Activated T-cell treated with anti-CD3 and anti-CD28 coated beads, Interleukin-2, amount 50 U/mL, for 24 hours (primary cell): ENCODE measurements at regions not wholly inside any gene's neighbourhood (a gene's known extent, or its start where the extent isn't known, plus 50 kb on each side); places are given as distances from the start of the nearest gene placed in this dataset.
"Not testable (repeated sequence)": the region's sequence is repeated elsewhere in the genome, so short reads cannot be mapped to it uniquely, and the experiment has no call there.

Source experiments
- DNase-seq: peaks from one replicate; pipeline ENCODE4 v3.0.0-alpha.2; 2020
- H3K27ac Mint-ChIP-seq: 2 replicates; pipeline ENCODE4 v1.8.0; 2020; ENCODE audit warnings: mild to moderate bottlenecking, mixed read lengths
- H3K27me3 Mint-ChIP-seq: 2 replicates; pipeline ENCODE4 v1.8.0; 2020; ENCODE audit warnings: mixed read lengths
- H3K36me3 Mint-ChIP-seq: 2 replicates; pipeline ENCODE4 v1.8.0; 2020; ENCODE audit warnings: low read depth, mixed read lengths
- H3K4me1 Mint-ChIP-seq: 2 replicates; pipeline ENCODE4 v1.8.0; 2020; ENCODE audit warnings: low read depth, mixed read lengths
- H3K4me3 Mint-ChIP-seq: 2 replicates; pipeline ENCODE4 v1.8.0; 2020; ENCODE audit warnings: mild to moderate bottlenecking, moderate library complexity, mixed read lengths
- H3K9me3 Mint-ChIP-seq: 2 replicates; pipeline ENCODE4 v1.8.0; 2020; ENCODE audit warnings: mixed read lengths

DNA sequence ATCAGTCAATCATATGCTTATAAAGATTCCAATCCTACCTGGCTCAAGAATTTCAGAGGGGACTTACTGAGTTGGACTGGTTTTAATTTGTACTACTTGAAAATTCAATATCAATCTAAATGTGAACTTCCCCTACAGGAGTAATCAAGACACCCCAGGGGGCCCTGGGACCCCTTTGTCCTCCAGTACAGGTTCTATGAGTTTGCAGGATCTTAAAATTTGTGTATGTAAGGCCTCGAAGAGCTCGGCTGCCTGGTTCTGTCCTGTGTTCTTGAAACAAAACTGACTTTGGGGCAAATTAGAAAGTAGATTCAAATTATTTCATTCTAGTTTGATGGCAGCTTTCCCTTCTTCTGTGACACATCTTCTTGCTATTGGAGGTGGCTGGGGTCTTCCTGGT, 261.3 kb downstream of the KCNRG start:
- H3K4me3 Mint-ChIP-seq: no peak overlapping the region
- DNase-seq: no peak
- peaks cover 4% of the 10 kb centered on the region for H3K9me3 Mint-ChIP-seq
- H3K4me1 Mint-ChIP-seq: peaks cover 4% of the 10 kb centered on the region
- no peak overlapping the region for H3K27ac Mint-ChIP-seq
- peaks cover 4% of the 10 kb centered on the region for H3K27me3 Mint-ChIP-seq
- no peaks in the 10 kb centered on the region for H3K36me3 Mint-ChIP-seq

GRCh38 chr13:50277127-50277526, 261.9 kb downstream of the KCNRG start:
- Mint-ChIP-seq H3K4me3 (no peak overlapping the region), H3K9me3 (peaks cover 4% of the 10 kb centered on the region), H3K4me1 (peaks cover 4% of the 10 kb centered on the region), H3K27ac (no peak overlapping the region), H3K27me3 (no peaks in the 10 kb centered on the region), H3K36me3 (no peaks in the 10 kb centered on the region)
- no peak for DNase-seq

GRCh38 chr13:50277906-50278305, 262.7 kb downstream of the KCNRG start:
- no peaks in the 10 kb centered on the region for H3K27me3 Mint-ChIP-seq
- no peak overlapping the region for H3K4me3 Mint-ChIP-seq
- no peak for DNase-seq
- H3K9me3 Mint-ChIP-seq: peaks cover 4% of the 10 kb centered on the region
- H3K36me3 Mint-ChIP-seq: no peaks in the 10 kb centered on the region
- peaks cover 4% of the 10 kb centered on the region for H3K4me1 Mint-ChIP-seq
- no peak overlapping the region for H3K27ac Mint-ChIP-seq

- Mint-ChIP-seq H3K36me3 (no peaks in the 10 kb centered on the region), H3K4me3 (no peak overlapping the region), H3K9me3 (peaks cover 4% of the 10 kb centered on the region), H3K27ac (no peak overlapping the region), H3K4me1 (peaks cover 10% of the 10 kb centered on the region), H3K27me3 (no peaks in the 10 kb centered on the region)
- no peak for DNase-seq
These were observed 265.2 kb downstream of the KCNRG start for GRCh38 chr13:50280441-50280937.

- Mint-ChIP-seq H3K9me3 (peaks cover 4% of the 10 kb centered on the region), H3K27me3 (no peaks in the 10 kb centered on the region), H3K4me1 (peaks cover 8% of the 10 kb centered on the region), H3K4me3 (no peak overlapping the region), H3K27ac (no peak overlapping the region), H3K36me3 (no peaks in the 10 kb centered on the region)
- no peak for DNase-seq
These were observed 266.8 kb downstream of the KCNRG start for GRCh38 chr13:50282016-50282415.

DNA sequence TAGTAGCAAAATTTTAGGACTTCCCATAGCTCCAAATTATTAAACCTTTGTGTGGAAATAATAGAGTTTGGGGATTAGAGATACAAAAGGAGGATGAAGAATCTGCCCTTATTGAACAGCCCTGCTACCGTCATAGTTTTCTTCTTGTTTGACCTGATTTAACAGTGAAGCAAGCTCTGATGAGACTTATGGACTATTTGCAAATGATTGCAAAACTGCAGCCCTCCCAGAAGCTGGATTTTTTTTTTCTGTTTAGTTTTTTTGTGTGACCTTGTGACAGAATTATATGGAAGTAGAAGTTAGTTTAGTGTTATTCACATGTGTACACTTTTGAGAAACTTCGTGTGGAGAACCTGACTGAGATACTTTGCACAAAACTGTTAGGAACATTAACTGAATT, 267.8 kb downstream of the KCNRG start:
- H3K4me3 Mint-ChIP-seq: no peak overlapping the region
- H3K27me3 Mint-ChIP-seq: no peaks in the 10 kb centered on the region
- H3K36me3 Mint-ChIP-seq: no peaks in the 10 kb centered on the region
- no peaks in the 10 kb centered on the region for H3K9me3 Mint-ChIP-seq
- peaks cover 8% of the 10 kb centered on the region for H3K4me1 Mint-ChIP-seq
- H3K27ac Mint-ChIP-seq: no peak overlapping the region
- no peak for DNase-seq

GRCh38 chr13:50284540-50284939, 269.3 kb downstream of the KCNRG start:
- Mint-ChIP-seq H3K9me3 (peaks cover under 1% of the 10 kb centered on the region), H3K4me3 (no peak overlapping the region), H3K27ac (no peak overlapping the region), H3K36me3 (no peaks in the 10 kb centered on the region), H3K4me1 (peaks cover 8% of the 10 kb centered on the region), H3K27me3 (no peaks in the 10 kb centered on the region)
- no peak for DNase-seq

DNA sequence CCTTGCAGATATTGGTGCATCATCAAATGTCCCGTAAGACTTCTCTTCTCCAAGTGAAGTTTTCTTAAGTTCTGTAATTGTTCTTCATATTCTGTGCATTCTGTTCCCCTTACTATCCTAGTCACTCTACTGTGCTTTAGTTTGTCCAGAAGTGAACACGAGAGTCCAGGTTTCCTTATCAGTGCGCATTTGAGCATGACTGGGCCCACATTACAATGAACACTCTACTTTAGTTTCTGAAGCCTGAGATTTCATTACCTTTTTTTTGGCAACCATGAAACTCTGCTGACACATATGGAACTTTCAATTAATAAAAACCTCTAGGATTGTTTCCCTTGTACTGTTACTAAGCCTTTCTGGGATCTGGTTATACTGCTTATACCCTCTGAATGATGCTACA, 270.0 kb downstream of the KCNRG start:
- no peak overlapping the region for H3K4me3 Mint-ChIP-seq
- DNase-seq: no peak
- no peaks in the 10 kb centered on the region for H3K27me3 Mint-ChIP-seq
- peaks cover 2% of the 10 kb centered on the region for H3K9me3 Mint-ChIP-seq
- H3K36me3 Mint-ChIP-seq: no peaks in the 10 kb centered on the region
- H3K4me1 Mint-ChIP-seq: peaks cover 8% of the 10 kb centered on the region
- H3K27ac Mint-ChIP-seq: no peak overlapping the region

GRCh38 chr13:50286324-50286723, 271.1 kb downstream of the KCNRG start:
- no peak overlapping the region for H3K27ac Mint-ChIP-seq
- peaks cover 2% of the 10 kb centered on the region for H3K9me3 Mint-ChIP-seq
- DNase-seq: no peak
- no peaks in the 10 kb centered on the region for H3K27me3 Mint-ChIP-seq
- H3K4me1 Mint-ChIP-seq: peaks cover 8% of the 10 kb centered on the region
- H3K36me3 Mint-ChIP-seq: no peaks in the 10 kb centered on the region
- no peak overlapping the region for H3K4me3 Mint-ChIP-seq

DNA sequence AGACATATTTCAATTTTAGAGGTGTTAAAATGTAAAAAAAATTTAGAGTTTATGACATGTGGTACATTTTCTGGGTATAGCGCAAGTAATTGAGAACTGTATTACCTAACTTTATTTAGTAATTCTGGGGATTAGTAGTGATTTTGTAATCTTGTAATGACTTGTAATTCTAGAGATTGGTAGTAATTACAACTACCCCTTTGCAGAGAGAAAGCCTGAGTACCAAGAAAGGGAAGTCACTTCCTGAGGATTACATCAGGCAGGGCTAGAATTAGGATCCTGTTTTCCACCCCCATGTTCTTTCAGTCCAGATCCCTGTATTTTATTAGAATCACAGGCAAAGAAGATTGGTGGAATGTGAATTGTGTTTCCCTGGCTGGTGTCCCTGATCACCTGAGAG, 274.9 kb downstream of the KCNRG start:
- H3K4me1 Mint-ChIP-seq: peaks cover 6% of the 10 kb centered on the region
- H3K4me3 Mint-ChIP-seq: no peak overlapping the region
- DNase-seq: no peak
- H3K9me3 Mint-ChIP-seq: peaks cover 5% of the 10 kb centered on the region
- no peak overlapping the region for H3K27ac Mint-ChIP-seq
- H3K27me3 Mint-ChIP-seq: no peaks in the 10 kb centered on the region
- no peaks in the 10 kb centered on the region for H3K36me3 Mint-ChIP-seq

GRCh38 chr13:50291611-50292010, 276.4 kb downstream of the KCNRG start:
- DNase-seq: no peak
- Mint-ChIP-seq H3K27me3 (no peaks in the 10 kb centered on the region), H3K27ac (no peak overlapping the region)

DNA sequence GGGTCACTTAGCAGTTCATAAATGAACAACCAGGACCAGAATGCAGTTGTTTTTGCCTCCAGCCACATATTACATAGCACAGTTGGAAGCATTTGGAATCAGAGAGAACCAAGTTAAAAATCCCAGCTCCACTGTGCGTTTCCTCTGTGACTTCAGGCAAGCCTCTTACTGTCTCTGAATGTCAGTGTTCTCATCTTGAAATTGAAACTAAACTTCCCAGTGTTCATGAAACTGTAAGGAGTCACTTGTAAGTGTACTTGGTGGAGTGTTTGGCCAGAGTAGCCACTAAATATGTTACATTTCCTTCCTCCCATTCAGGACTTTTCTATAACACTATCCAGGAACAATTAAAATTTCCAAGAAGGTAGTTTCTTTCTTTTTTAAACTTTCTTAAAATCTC, 276.8 kb downstream of the KCNRG start:
- Mint-ChIP-seq H3K9me3 (peaks cover 5% of the 10 kb centered on the region), H3K27me3 (no peaks in the 10 kb centered on the region), H3K27ac (no peak overlapping the region), H3K36me3 (no peaks in the 10 kb centered on the region), H3K4me3 (no peak overlapping the region), H3K4me1 (peaks cover 6% of the 10 kb centered on the region)
- DNase-seq: no peak

More at GRCh38 chr13:50291611-50292010, 276.4 kb downstream of the KCNRG start:
- H3K36me3 Mint-ChIP-seq: no peaks in the 10 kb centered on the region
- H3K9me3 Mint-ChIP-seq: peaks cover 5% of the 10 kb centered on the region
- no peak overlapping the region for H3K4me3 Mint-ChIP-seq
- peaks cover 6% of the 10 kb centered on the region for H3K4me1 Mint-ChIP-seq

DNA sequence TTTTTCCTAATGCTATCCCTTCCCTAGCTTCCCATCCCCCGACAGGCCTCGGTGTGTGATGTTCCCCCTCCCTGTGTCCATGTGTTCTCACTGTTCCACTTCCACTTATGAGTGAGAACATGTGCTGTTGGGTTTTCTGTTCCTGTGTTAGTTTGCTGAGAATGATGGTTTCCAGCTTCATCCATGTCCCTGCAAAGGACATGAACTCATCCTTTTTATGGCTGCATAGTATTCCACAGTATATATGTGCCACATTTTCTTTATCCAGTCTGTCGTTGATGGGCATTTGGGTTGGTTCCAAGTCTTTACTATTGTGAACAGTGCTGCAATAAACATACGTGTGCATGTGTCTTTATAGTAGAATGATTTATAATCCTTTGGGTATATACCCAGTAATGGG, 279.2 kb downstream of the KCNRG start:
- H3K27me3 Mint-ChIP-seq, H3K4me3 Mint-ChIP-seq, H3K9me3 Mint-ChIP-seq, DNase-seq, H3K27ac Mint-ChIP-seq, H3K4me1 Mint-ChIP-seq, H3K36me3 Mint-ChIP-seq: not testable (repeated sequence)

GRCh38 chr13:50299546-50300249, 284.5 kb downstream of the KCNRG start:
- H3K4me1 Mint-ChIP-seq: no peaks in the 10 kb centered on the region
- no peak for DNase-seq
- H3K27me3 Mint-ChIP-seq: peaks cover 8% of the 10 kb centered on the region
- H3K4me3 Mint-ChIP-seq: no peak overlapping the region
- no peaks in the 10 kb centered on the region for H3K36me3 Mint-ChIP-seq
- H3K9me3 Mint-ChIP-seq: peaks cover 3% of the 10 kb centered on the region
- no peak overlapping the region for H3K27ac Mint-ChIP-seq

GRCh38 chr13:50303963-50304721, 288.9 kb downstream of the KCNRG start:
- DNase-seq: no peak
- Mint-ChIP-seq H3K4me3 (no peak overlapping the region), H3K9me3 (no peaks in the 10 kb centered on the region), H3K4me1 (peaks cover 2% of the 10 kb centered on the region), H3K27ac (no peak overlapping the region), H3K36me3 (no peaks in the 10 kb centered on the region), H3K27me3 (no peaks in the 10 kb centered on the region)
